CD4-positive, CD25-positive, alpha-beta regulatory T cell (primary cell): ENCODE measurements at regions not wholly inside any gene's neighbourhood (a gene's known extent, or its start where the extent isn't known, plus 50 kb on each side); places are given as distances from the start of the nearest gene placed in this dataset.

Experiments
- ATAC-seq, 2 donors: fragments of 150-1000 bp; cut with Tn5 transposase; one replicate each; pipeline ENCODE4 v1.10.0; 2021; ENCODE audit warnings: low read depth in 2 of 2, moderate number of reproducible peaks in 2 of 2, moderate library complexity in 1 of 2
- DNase-seq, 3 donors: peaks; one replicate each; pipeline versions ENCODE4 v3.0.0 to v3.0.0-alpha.2; 2012 to 2022; ENCODE audit warnings: mixed read lengths in 1 of 3
- H3K27ac ChIP-seq: one replicate; pipeline ENCODE4 v1.7.0; 2013; ENCODE audit warnings: mild to moderate bottlenecking, low read length; ENCODE audit not compliant: insufficient read depth, poor library complexity, severe bottlenecking
- H3K27me3 ChIP-seq: one replicate; pipeline ENCODE4 v1.7.0; 2013; ENCODE audit warnings: low read length; ENCODE audit not compliant: control insufficient read depth, insufficient read depth
- H3K36me3 ChIP-seq: one replicate; pipeline ENCODE4 v1.7.0; 2013; ENCODE audit warnings: mild to moderate bottlenecking, low read length, moderate library complexity; ENCODE audit not compliant: control insufficient read depth, insufficient read depth
- H3K4me1 ChIP-seq: 2 replicates; pipeline ENCODE4 v1.7.0; 2013; ENCODE audit warnings: mild to moderate bottlenecking, low read length; ENCODE audit not compliant: insufficient read depth, control insufficient read depth, poor library complexity, severe bottlenecking
- H3K4me3 ChIP-seq: one replicate; pipeline ENCODE4 v1.7.0; 2013; ENCODE audit warnings: low read depth, mild to moderate bottlenecking, low read length, moderate library complexity
- H3K9me3 ChIP-seq, 2 experiments: 1 replicate in 1 of 2; 2 replicates in 1 of 2; pipeline ENCODE4 v1.7.0; 2013; ENCODE audit warnings: low read length in 2 of 2, mild to moderate bottlenecking in 1 of 2, moderate library complexity in 1 of 2; ENCODE audit not compliant: control insufficient read depth in 2 of 2
- H3K27ac Mint-ChIP-seq, 3 donors: one replicate each; pipeline ENCODE4 v1.8.0; 2020 to 2022; ENCODE audit warnings: mild to moderate bottlenecking in 3 of 3, mixed read lengths in 3 of 3, moderate library complexity in 2 of 3
- H3K27me3 Mint-ChIP-seq: one replicate; pipeline ENCODE4 v1.8.0; 2022; ENCODE audit warnings: mild to moderate bottlenecking, mixed read lengths
- H3K36me3 Mint-ChIP-seq: one replicate; pipeline ENCODE4 v1.8.0; 2020; ENCODE audit warnings: mixed read lengths
- H3K4me1 Mint-ChIP-seq, 4 donors: one replicate each; pipeline ENCODE4 v1.8.0; 2020 to 2022; ENCODE audit warnings: mixed read lengths in 4 of 4, mild to moderate bottlenecking in 1 of 4
- H3K4me3 Mint-ChIP-seq, 4 donors: one replicate each; pipeline ENCODE4 v1.8.0; 2020 to 2022; ENCODE audit warnings: mild to moderate bottlenecking in 4 of 4, mixed read lengths in 4 of 4, moderate library complexity in 3 of 4
- H3K9me3 Mint-ChIP-seq, 7 donors: one replicate each; pipeline ENCODE4 v1.8.0; 2020 to 2022; ENCODE audit warnings: mixed read lengths in 7 of 7, mild to moderate bottlenecking in 3 of 7, moderate library complexity in 2 of 7

- H3K4me1 Mint-ChIP-seq = peaks cover 6 to 16% (median 10%) of the 10 kb centered on the region in 4 donors
- Histone ChIP-seq H3K4me3 (no peak overlapping the region), H3K4me1 (peaks cover 11% of the 10 kb centered on the region), H3K36me3 (no peaks in the 10 kb centered on the region), H3K27me3 (no peaks in the 10 kb centered on the region), H3K9me3 (peaks cover 5 to 12% of the 10 kb centered on the region in 2 experiments), H3K27ac (no peak overlapping the region)
- ATAC-seq (no peak), DNase-seq (no peak)
- peak overlapping the region in 1 of 3 donors; percentile 33 for H3K27ac Mint-ChIP-seq
- peaks cover 0 to 23% (median 9%) of the 10 kb centered on the region in 7 donors for H3K9me3 Mint-ChIP-seq
- H3K4me3 Mint-ChIP-seq = peak overlapping the region in 1 of 4 donors; percentile 13
- no peaks in the 10 kb centered on the region for H3K36me3 Mint-ChIP-seq
- peaks cover 10% of the 10 kb centered on the region for H3K27me3 Mint-ChIP-seq
Measured at GRCh38 chr10:31708474-31708873, 220.2 kb downstream of the ARHGAP12 start.

- DNase-seq (no peak), ATAC-seq (no peak)
- peaks cover 0 to 23% (median 9%) of the 10 kb centered on the region in 7 donors for H3K9me3 Mint-ChIP-seq
- peak overlapping the region in 1 of 4 donors; percentile 16 for H3K4me3 Mint-ChIP-seq
- no peaks in the 10 kb centered on the region for H3K36me3 ChIP-seq
- H3K27ac ChIP-seq = no peak overlapping the region
- H3K9me3 ChIP-seq = peaks cover 5 to 12% of the 10 kb centered on the region in 2 experiments
- H3K4me3 ChIP-seq = peak overlapping the region; percentile 40
- H3K27ac Mint-ChIP-seq = peak overlapping the region; percentile 15 to 33 (median 18)
- peaks cover 6 to 16% (median 10%) of the 10 kb centered on the region in 4 donors for H3K4me1 Mint-ChIP-seq
- peaks cover 10% of the 10 kb centered on the region for H3K27me3 Mint-ChIP-seq
- peaks cover 11% of the 10 kb centered on the region for H3K4me1 ChIP-seq
- H3K27me3 ChIP-seq = no peaks in the 10 kb centered on the region
- no peaks in the 10 kb centered on the region for H3K36me3 Mint-ChIP-seq
Measured at GRCh38 chr10:31708046-31708445, 220.6 kb downstream of the ARHGAP12 start.

- no peaks in the 10 kb centered on the region for H3K36me3 ChIP-seq
- peak overlapping the region; percentile 40 for H3K4me3 ChIP-seq
- DNase-seq (peak in 1 of 3 donors; percentile 67), ATAC-seq (peak; percentile 62 to 65)
- peaks cover 6% of the 10 kb centered on the region for H3K27me3 Mint-ChIP-seq
- no peaks in the 10 kb centered on the region for H3K27me3 ChIP-seq
- peaks cover 11% of the 10 kb centered on the region for H3K4me1 ChIP-seq
- peaks cover 6 to 16% (median 10%) of the 10 kb centered on the region in 4 donors for H3K4me1 Mint-ChIP-seq
- H3K27ac Mint-ChIP-seq = peak overlapping the region; percentile 18 to 72 (median 61)
- H3K27ac ChIP-seq = no peak overlapping the region
- peak overlapping the region in 2 of 4 donors; percentile 16 to 44 for H3K4me3 Mint-ChIP-seq
- H3K9me3 ChIP-seq = peaks cover 5 to 12% of the 10 kb centered on the region in 2 experiments
- H3K9me3 Mint-ChIP-seq = peaks cover 0 to 18% (median 5%) of the 10 kb centered on the region in 7 donors
- no peaks in the 10 kb centered on the region for H3K36me3 Mint-ChIP-seq
Measured at GRCh38 chr10:31707093-31708039, 221.3 kb downstream of the ARHGAP12 start.

GRCh38 chr10:31706464-31707092 lies 222.1 kb downstream of the ARHGAP12 start:
- Mint-ChIP-seq H3K27me3 (no peaks in the 10 kb centered on the region), H3K4me3 (no peak overlapping the region), H3K9me3 (peaks cover 0 to 14% (median 4%) of the 10 kb centered on the region in 7 donors), H3K27ac (peak overlapping the region; percentile 18 to 72 (median 61)), H3K4me1 (peaks cover 6 to 16% (median 10%) of the 10 kb centered on the region in 4 donors), H3K36me3 (no peaks in the 10 kb centered on the region)
- DNase-seq = no peak
- Histone ChIP-seq H3K27me3 (no peaks in the 10 kb centered on the region), H3K9me3 (peaks cover 5 to 10% of the 10 kb centered on the region in 2 experiments), H3K4me1 (peaks cover 11% of the 10 kb centered on the region), H3K27ac (no peak overlapping the region), H3K36me3 (no peaks in the 10 kb centered on the region), H3K4me3 (no peak overlapping the region)
- ATAC-seq = no peak

GRCh38 chr10:31705136-31705535 lies 223.5 kb downstream of the ARHGAP12 start:
- Histone ChIP-seq H3K4me3 (no peak overlapping the region), H3K27ac (no peak overlapping the region), H3K36me3 (no peaks in the 10 kb centered on the region), H3K27me3 (no peaks in the 10 kb centered on the region), H3K4me1 (peaks cover 11% of the 10 kb centered on the region), H3K9me3 (peaks cover 0 to 3% of the 10 kb centered on the region in 2 experiments)
- no peak overlapping the region for H3K4me3 Mint-ChIP-seq
- no peaks in the 10 kb centered on the region for H3K27me3 Mint-ChIP-seq
- no peak overlapping the region for H3K27ac Mint-ChIP-seq
- H3K4me1 Mint-ChIP-seq = peaks cover 6 to 16% (median 10%) of the 10 kb centered on the region in 4 donors
- H3K36me3 Mint-ChIP-seq = no peaks in the 10 kb centered on the region
- DNase-seq (no peak), ATAC-seq (no peak)
- peaks cover 0 to 7% (median 2%) of the 10 kb centered on the region in 7 donors for H3K9me3 Mint-ChIP-seq

GRCh38 chr10:31704195-31704594 lies 224.4 kb downstream of the ARHGAP12 start:
- H3K27ac ChIP-seq = no peak overlapping the region
- DNase-seq = no peak
- H3K9me3 ChIP-seq = no peaks in the 10 kb centered on the region
- peaks cover 11% of the 10 kb centered on the region for H3K4me1 ChIP-seq
- Mint-ChIP-seq H3K4me1 (peaks cover 6 to 16% (median 10%) of the 10 kb centered on the region in 4 donors), H3K4me3 (no peak overlapping the region), H3K36me3 (no peaks in the 10 kb centered on the region), H3K27ac (peak overlapping the region in 1 of 3 donors; percentile 84), H3K27me3 (no peaks in the 10 kb centered on the region), H3K9me3 (peaks cover 0 to 2% (median 0%) of the 10 kb centered on the region in 7 donors)
- H3K4me3 ChIP-seq = no peak overlapping the region
- no peaks in the 10 kb centered on the region for H3K36me3 ChIP-seq
- peak in 1 of 2 donors; percentile 19 for ATAC-seq
- H3K27me3 ChIP-seq = no peaks in the 10 kb centered on the region

GRCh38 chr10:31702954-31703353 lies 225.7 kb downstream of the ARHGAP12 start:
- H3K36me3 ChIP-seq = no peaks in the 10 kb centered on the region
- DNase-seq (no peak), ATAC-seq (no peak)
- no peaks in the 10 kb centered on the region for H3K27me3 Mint-ChIP-seq
- H3K36me3 Mint-ChIP-seq = no peaks in the 10 kb centered on the region
- peaks cover 0 to 2% (median 0%) of the 10 kb centered on the region in 7 donors for H3K9me3 Mint-ChIP-seq
- no peak overlapping the region for H3K4me3 Mint-ChIP-seq
- H3K27me3 ChIP-seq = no peaks in the 10 kb centered on the region
- no peak overlapping the region for H3K27ac ChIP-seq
- no peak overlapping the region for H3K4me3 ChIP-seq
- H3K4me1 ChIP-seq = peaks cover 9% of the 10 kb centered on the region
- peaks cover 5 to 11% (median 7%) of the 10 kb centered on the region in 4 donors for H3K4me1 Mint-ChIP-seq
- H3K27ac Mint-ChIP-seq = no peak overlapping the region
- no peaks in the 10 kb centered on the region for H3K9me3 ChIP-seq
